GM19463 (cell line): ENCODE measurements at regions not wholly inside any gene's neighbourhood (a gene's known extent, or its start where the extent isn't known, plus 50 kb on each side); places are given as distances from the start of the nearest gene placed in this dataset.

Source experiments
- ATAC-seq: cut with Tn5 transposase; IDR thresholded peaks from one replicate; pipeline ENCODE4 v1.9.1; 2021; ENCODE audit warnings: mild to moderate bottlenecking, moderate library complexity; ENCODE audit not compliant: unreplicated experiment

- peak; percentile 87 for ATAC-seq
Observed at GRCh38 chr15:46297766-46298165, 662.9 kb downstream of the SQOR start.

GRCh38 chr15:46300716-46301115, 665.9 kb downstream of the SQOR start:
- ATAC-seq, result no peak

GRCh38 chr15:46301291-46301690, 666.5 kb downstream of the SQOR start:
- ATAC-seq, result no peak

GRCh38 chr15:46301826-46302225, 667.0 kb downstream of the SQOR start:
- ATAC-seq, result no peak

GRCh38 chr15:46304321-46304720, 669.5 kb downstream of the SQOR start:
- ATAC-seq, result no peak

GRCh38 chr15:46307746-46308145, 672.9 kb downstream of the SQOR start:
- ATAC-seq, result no peak

GRCh38 chr15:46309914-46310313, 675.1 kb downstream of the SQOR start:
- ATAC-seq, result no peak

GRCh38 chr15:46312133-46312740, 677.4 kb downstream of the SQOR start:
- peak; percentile 97 for ATAC-seq

GRCh38 chr15:46315434-46315833, 680.6 kb downstream of the SQOR start:
- ATAC-seq, result no peak

GRCh38 chr15:46316024-46316423, 681.2 kb downstream of the SQOR start:
- no peak for ATAC-seq

- no peak for ATAC-seq
Observed at GRCh38 chr15:46317029-46317428, 682.2 kb downstream of the SQOR start.

GRCh38 chr15:46322753-46323152, 687.9 kb downstream of the SQOR start:
- ATAC-seq, result no peak

- ATAC-seq, result no peak
Observed at GRCh38 chr15:46326173-46326572, 691.3 kb downstream of the SQOR start.

GRCh38 chr15:46328821-46329220, 694.0 kb downstream of the SQOR start:
- ATAC-seq, result no peak

GRCh38 chr15:46329876-46330275, 695.0 kb downstream of the SQOR start:
- no peak for ATAC-seq

- no peak for ATAC-seq
Observed at GRCh38 chr15:46331546-46331945, 696.7 kb downstream of the SQOR start.

GRCh38 chr15:46343196-46343935, 708.5 kb downstream of the SQOR start:
- ATAC-seq, result no peak

GRCh38 chr15:46344115-46344724, 709.4 kb downstream of the SQOR start:
- ATAC-seq, result no peak

GRCh38 chr15:46344915-46345314, 710.1 kb downstream of the SQOR start:
- no peak for ATAC-seq

- no peak for ATAC-seq
Observed at GRCh38 chr15:46354443-46354842, 719.6 kb downstream of the SQOR start.

GRCh38 chr15:46365572-46365971, 730.7 kb downstream of the SQOR start:
- ATAC-seq, result no peak

GRCh38 chr15:46366360-46367007, 731.7 kb downstream of the SQOR start:
- no peak for ATAC-seq
